NB4 (cell line): ENCODE measurements at regions not wholly inside any gene's neighbourhood (a gene's known extent, or its start where the extent isn't known, plus 50 kb on each side); places are given as distances from the start of the nearest gene placed in this dataset.

Experiments used
- CTCF ChIP-seq: IDR thresholded peaks from one replicate; pipeline ENCODE4 v1.5.1; 2012; ENCODE audit warnings: low read depth, low read length
- MAX ChIP-seq: IDR thresholded peaks from 2 replicates; pipeline ENCODE4 v1.6.1; 2011; ENCODE audit warnings: low read depth, low read length
- MYC ChIP-seq: IDR thresholded peaks from 2 replicates; pipeline ENCODE4 v1.6.1; 2011; ENCODE audit warnings: low read depth, low read length

GRCh38 chr1:95888941-95889390 lies 655.0 kb downstream of the RWDD3 start:
- no peak for TF ChIP-seq CTCF
- no peak for TF ChIP-seq MAX
- no peak for TF ChIP-seq MYC
